ENCODE measurements at regions not wholly inside any gene's neighbourhood (a gene's known extent, or its start where the extent isn't known, plus 50 kb on each side); places are given as distances from the start of the nearest gene placed in this dataset.

- no peak overlapping the region for H3K4me3 ChIP-seq (ENCODE audit: extremely low read depth in 1 of 4, insufficient read depth in 2 of 4, low read depth in 3 of 4, low read length in 4 of 4)
- no peak overlapping the region for H3K27ac ChIP-seq (ENCODE audit: low read depth, low read length)
- no peak overlapping the region for H4K5ac ChIP-seq (ENCODE audit: insufficient read length, low read depth, low read length)
- H2BK5ac ChIP-seq (ENCODE audit: low read depth, low read length) = no peak overlapping the region
- H3K23me2 ChIP-seq (ENCODE audit: low read depth, low read length) = no peaks in the 10 kb centered on the region
- no peaks in the 10 kb centered on the region for H4K20me1 ChIP-seq (replicated peaks in 1 of 2; ENCODE audit: control insufficient read depth in 1 of 2, insufficient read depth in 2 of 2, low read length in 2 of 2)
- no peak overlapping the region for H3K14ac ChIP-seq (ENCODE audit: insufficient read length)
- H3K79me2 ChIP-seq (ENCODE audit: control insufficient read depth in 1 of 2, insufficient read depth in 2 of 2, low read length in 2 of 2) = no peaks in the 10 kb centered on the region
- H2AFZ ChIP-seq (ENCODE audit: low read length) = no peak overlapping the region
- H4K8ac ChIP-seq (ENCODE audit: extremely low read depth, insufficient read depth, low read length) = no peak overlapping the region
- no peak overlapping the region for H2AK5ac ChIP-seq (ENCODE audit: low read depth, low read length)
- H3K79me1 ChIP-seq (ENCODE audit: low read depth, low read length) = no peaks in the 10 kb centered on the region
- no peak overlapping the region for H3K9ac ChIP-seq (replicated peaks in 1 of 4; ENCODE audit: extremely low read depth in 1 of 4, low read depth in 3 of 4, low read length in 3 of 4)
- H3K9me3 ChIP-seq (ENCODE audit: insufficient read depth in 2 of 2, low read depth in 1 of 2, low read length in 1 of 2) = no peaks in the 10 kb centered on the region
- H3K4me1 ChIP-seq (replicated peaks in 1 of 4; ENCODE audit: control insufficient read depth in 3 of 4, insufficient read depth in 4 of 4, low read length in 3 of 4) = no peaks in the 10 kb centered on the region; a peak in 1 of 7 replicates
- no peaks in the 10 kb centered on the region for H3K36me3 ChIP-seq (ENCODE audit: control insufficient read depth in 2 of 4, insufficient read depth in 4 of 4, low read length in 3 of 4)
- no peak overlapping the region for H2BK15ac ChIP-seq (ENCODE audit: low read length)
- H2BK20ac ChIP-seq (ENCODE audit: low read length) = no peak overlapping the region
- H3K23ac ChIP-seq (ENCODE audit: insufficient read length) = no peak overlapping the region
- no peak for DNase-seq (ENCODE audit: low read depth in 1 of 2, low spot score in 2 of 2)
- no peak overlapping the region for H2BK120ac ChIP-seq (replicated peaks; ENCODE audit: low read depth, low read length)
- H3K4me2 ChIP-seq (ENCODE audit: insufficient read depth in 1 of 2, low read depth in 2 of 2, low read length in 2 of 2) = no peak overlapping the region
- H3K4ac ChIP-seq (replicated peaks; ENCODE audit: insufficient read length, low read depth, low read length) = no peak overlapping the region
- FAIRE-seq = no peak
- H4K91ac ChIP-seq (replicated peaks; ENCODE audit: insufficient read length, low read length) = peak overlapping the region; percentile 62
- H3K18ac ChIP-seq (ENCODE audit: extremely low read depth, low read length) = no peak overlapping the region
- ChIA-PET CTCF (ENCODE audit: partially characterized antibody) (interaction anchor here (2.1 kb wide), 1 partner anchor 21 kb away, joined by 8 read pairs; no protein-coding TSS in a partner anchor), POLR2A (ENCODE audit: partially characterized antibody) (no interaction called here)
- no peaks in the 10 kb centered on the region for H3K27me3 ChIP-seq (replicated peaks in 1 of 4; ENCODE audit: control insufficient read depth in 3 of 4, extremely low read depth in 1 of 4, insufficient read depth in 3 of 4, low read length in 3 of 4)
- TF ChIP-seq CTBP2 (IDR thresholded peaks at IDR 0.05; ENCODE audit: borderline replicate concordance, insufficient read depth, insufficient read length, low read length) (no peak), ASH2L (IDR thresholded peaks at IDR 0.05; ENCODE audit: low read length) (no peak), MAFK (IDR thresholded peaks at IDR 0.05; ENCODE audit: low read depth, low read length) (peak; percentile 88)
- no peak overlapping the region for H3K56ac ChIP-seq (replicated peaks; ENCODE audit: insufficient read length, low read depth, low read length)
- no peak overlapping the region for H2BK12ac ChIP-seq (ENCODE audit: low read depth, low read length)
These were observed 104.4 kb upstream of the CXCL14 start for GRCh38 chr5:135683189-135683588.

All from H1 (cell line).